Spinal cord (tissue), 9 donors: ENCODE measurements at regions not wholly inside any gene's neighbourhood (a gene's known extent, or its start where the extent isn't known, plus 50 kb on each side); places are given as distances from the start of the nearest gene placed in this dataset.

ENCODE experiments used
- DNase-seq, 6 donors: peaks; one replicate each; pipeline versions ENCODE4 v3.0.0 to v3.0.0-alpha.2; 2013 to 2015; ENCODE audit warnings: low spot score in 6 of 6, low read depth in 4 of 6
- H3K27ac ChIP-seq: one replicate; pipeline ENCODE4 v1.5.1; 2013; ENCODE audit warnings: low read depth, low read length, control low read depth
- H3K27me3 ChIP-seq: one replicate; pipeline ENCODE4 v1.6.1; 2013; ENCODE audit warnings: low read length; ENCODE audit not compliant: control insufficient read depth, insufficient read depth
- H3K36me3 ChIP-seq: one replicate; pipeline ENCODE4 v1.6.1; 2013; ENCODE audit warnings: low read length; ENCODE audit not compliant: control insufficient read depth, insufficient read depth
- H3K4me1 ChIP-seq: one replicate; pipeline ENCODE4 v1.6.1; 2013; ENCODE audit warnings: low read length; ENCODE audit not compliant: control insufficient read depth, insufficient read depth
- H3K4me3 ChIP-seq: one replicate; pipeline ENCODE4 v1.5.1; 2013; ENCODE audit warnings: low read depth, low read length, control low read depth
- H3K9me3 ChIP-seq: one replicate; pipeline ENCODE4 v1.6.1; 2013; ENCODE audit warnings: low read length; ENCODE audit not compliant: control insufficient read depth, insufficient read depth
- WGBS: methylation state at CpG from one replicate; pipeline ENCODE4 v1.1.5; 2013; ENCODE audit warnings: missing lambda C conversion rate; ENCODE audit not compliant: insufficient coverage; 5-methylcytosine and 5-hydroxymethylcytosine counted together
- donor health status: healthy.

GRCh38 chr7:93048136-93048930 lies 69.4 kb downstream of the SAMD9 start:
- WGBS, result no CpG with 5 or more reads among the region's 3 CpGs
- Histone ChIP-seq H3K9me3 (no peaks in the 10 kb centered on the region), H3K27me3 (no peaks in the 10 kb centered on the region), H3K4me3 (no peak overlapping the region), H3K36me3 (no peaks in the 10 kb centered on the region), H3K4me1 (peaks cover 1% of the 10 kb centered on the region), H3K27ac (no peak overlapping the region)
- no peak for DNase-seq

- no peak overlapping the region for H3K4me3 ChIP-seq
- no CpG with 5 or more reads among the region's 1 CpG for WGBS
Observed at GRCh38 chr7:93047514-93048099, 70.2 kb downstream of the SAMD9 start.

GRCh38 chr7:93046641-93047040 lies 71.1 kb downstream of the SAMD9 start:
- Histone ChIP-seq H3K36me3 (no peaks in the 10 kb centered on the region), H3K9me3 (no peaks in the 10 kb centered on the region), H3K4me1 (peaks cover 3% of the 10 kb centered on the region), H3K4me3 (no peak overlapping the region), H3K27ac (no peak overlapping the region), H3K27me3 (no peaks in the 10 kb centered on the region)
- no peak for DNase-seq
- 55% methylated on average over 4 of the region's 4 CpGs for WGBS

More at GRCh38 chr7:93047514-93048099, 70.2 kb downstream of the SAMD9 start:
- Histone ChIP-seq H3K27ac (no peak overlapping the region), H3K9me3 (no peaks in the 10 kb centered on the region), H3K27me3 (no peaks in the 10 kb centered on the region), H3K4me1 (peaks cover 3% of the 10 kb centered on the region), H3K36me3 (no peaks in the 10 kb centered on the region)
- DNase-seq, result no peak

- DNase-seq, result peak in 2 of 6 donors; percentile 25 to 54
- no CpG with 5 or more reads among the region's 6 CpGs for WGBS
- Histone ChIP-seq H3K4me1 (peaks cover 8% of the 10 kb centered on the region), H3K36me3 (no peaks in the 10 kb centered on the region), H3K9me3 (no peaks in the 10 kb centered on the region), H3K4me3 (no peak overlapping the region), H3K27ac (no peak overlapping the region), H3K27me3 (no peaks in the 10 kb centered on the region)
Observed at GRCh38 chr7:93044147-93044810, 73.5 kb downstream of the SAMD9 start.

GRCh38 chr7:93043385-93043985 lies 74.3 kb downstream of the SAMD9 start:
- WGBS, result 6% methylated on average over 24 of the region's 28 CpGs
- no peak overlapping the region for H3K4me3 ChIP-seq

GRCh38 chr7:93040355-93040754 lies 77.4 kb downstream of the SAMD9 start:
- Histone ChIP-seq H3K27me3 (no peaks in the 10 kb centered on the region), H3K9me3 (no peaks in the 10 kb centered on the region), H3K27ac (no peak overlapping the region), H3K36me3 (no peaks in the 10 kb centered on the region), H3K4me1 (peaks cover 9% of the 10 kb centered on the region), H3K4me3 (no peak overlapping the region)
- no peak for DNase-seq
- WGBS, result 83% methylated on average over 9 of the region's 10 CpGs

More at GRCh38 chr7:93043385-93043985, 74.3 kb downstream of the SAMD9 start:
- Histone ChIP-seq H3K36me3 (no peaks in the 10 kb centered on the region), H3K4me1 (peaks cover 9% of the 10 kb centered on the region), H3K27me3 (no peaks in the 10 kb centered on the region), H3K27ac (no peak overlapping the region), H3K9me3 (no peaks in the 10 kb centered on the region)
- DNase-seq, result peak in 3 of 6 donors; percentile 19 to 79 (median 53)

- 70% methylated on average over 3 of the region's 3 CpGs for WGBS
- no peaks in the 10 kb centered on the region for H3K36me3 ChIP-seq
Observed at GRCh38 chr7:93039786-93040185, 78.0 kb downstream of the SAMD9 start.

GRCh38 chr7:93039282-93039681 lies 78.5 kb downstream of the SAMD9 start:
- Histone ChIP-seq H3K4me1 (peaks cover 9% of the 10 kb centered on the region), H3K27ac (no peak overlapping the region), H3K27me3 (no peaks in the 10 kb centered on the region), H3K36me3 (no peaks in the 10 kb centered on the region), H3K9me3 (no peaks in the 10 kb centered on the region), H3K4me3 (no peak overlapping the region)
- 76% methylated on average over 3 of the region's 3 CpGs for WGBS
- DNase-seq, result no peak

More at GRCh38 chr7:93039786-93040185, 78.0 kb downstream of the SAMD9 start:
- H3K9me3 ChIP-seq, result no peaks in the 10 kb centered on the region
- no peak overlapping the region for H3K4me3 ChIP-seq
- H3K27me3 ChIP-seq, result no peaks in the 10 kb centered on the region
- no peak for DNase-seq
- peaks cover 9% of the 10 kb centered on the region for H3K4me1 ChIP-seq
- no peak overlapping the region for H3K27ac ChIP-seq

- H3K4me3 ChIP-seq, result no peak overlapping the region
- 67% methylated on average over 2 of the region's 2 CpGs for WGBS
- H3K36me3 ChIP-seq, result no peaks in the 10 kb centered on the region
- no peaks in the 10 kb centered on the region for H3K27me3 ChIP-seq
- H3K27ac ChIP-seq, result no peak overlapping the region
- DNase-seq, result no peak
- H3K9me3 ChIP-seq, result peaks cover under 1% of the 10 kb centered on the region
- peaks cover 6% of the 10 kb centered on the region for H3K4me1 ChIP-seq
Observed at GRCh38 chr7:93036807-93037206, 81.0 kb downstream of the SAMD9 start.
